Hematopoietic multipotent progenitor cell treated with erythropoietin and hydrocortisone succinate and interleukin-3 and kit ligand, for 15 days (in vitro differentiated cells): ENCODE measurements at regions not wholly inside any gene's neighbourhood (a gene's known extent, or its start where the extent isn't known, plus 50 kb on each side); places are given as distances from the start of the nearest gene placed in this dataset.
A peak's percentile ranks its signal among the peaks of the same experiment; 100 is the strongest.

Source experiments
- DNase-seq: peaks from one replicate; pipeline ENCODE4 v3.0.0-alpha.2; 2015; ENCODE audit warnings: low spot score

- no peak for DNase-seq
Observed at GRCh38 chr5:68161156-68161555, 54.4 kb upstream of the PIK3R1 start.

- no peak for DNase-seq
Observed at GRCh38 chr5:68159224-68159951, 56.2 kb upstream of the PIK3R1 start.

- no peak for DNase-seq
Observed at GRCh38 chr5:68155940-68156339, 59.6 kb upstream of the PIK3R1 start.

- no peak for DNase-seq
Observed at GRCh38 chr5:68154119-68154857, 61.3 kb upstream of the PIK3R1 start.

- no peak for DNase-seq
Observed at GRCh38 chr5:68151812-68152211, 63.7 kb upstream of the PIK3R1 start.

- DNase-seq, result no peak
Observed at GRCh38 chr5:68149189-68149588, 66.4 kb upstream of the PIK3R1 start.

- DNase-seq, result no peak
Observed at GRCh38 chr5:68148096-68148495, 67.5 kb upstream of the PIK3R1 start.

GRCh38 chr5:68147659-68148058 is 67.9 kb upstream of the PIK3R1 start:
- DNase-seq, result no peak

GRCh38 chr5:68141494-68141893 is 74.1 kb upstream of the PIK3R1 start:
- no peak for DNase-seq

GRCh38 chr5:68140763-68141162 is 74.8 kb upstream of the PIK3R1 start:
- no peak for DNase-seq

- DNase-seq, result no peak
Observed at GRCh38 chr5:68139611-68140441, 75.7 kb upstream of the PIK3R1 start.

GRCh38 chr5:68137511-68138140 is 77.9 kb upstream of the PIK3R1 start:
- DNase-seq, result no peak

GRCh38 chr5:68134669-68135313 is 80.8 kb upstream of the PIK3R1 start:
- no peak for DNase-seq

- no peak for DNase-seq
Observed at GRCh38 chr5:68134033-68134668, 81.4 kb upstream of the PIK3R1 start.

GRCh38 chr5:68130253-68130652 is 85.3 kb upstream of the PIK3R1 start:
- DNase-seq, result no peak

- DNase-seq, result no peak
Observed at GRCh38 chr5:68129364-68129763, 86.2 kb upstream of the PIK3R1 start.

GRCh38 chr5:68126886-68127285 is 88.7 kb upstream of the PIK3R1 start:
- no peak for DNase-seq

GRCh38 chr5:68122439-68123328 is 92.9 kb upstream of the PIK3R1 start:
- DNase-seq, result no peak

GRCh38 chr5:68116868-68117411 is 98.6 kb upstream of the PIK3R1 start:
- DNase-seq, result peak; percentile 17

GRCh38 chr5:68116408-68116807 is 99.1 kb upstream of the PIK3R1 start:
- DNase-seq, result no peak
